Endothelial cell of umbilical vein (primary cell): ENCODE measurements at regions not wholly inside any gene's neighbourhood (a gene's known extent, or its start where the extent isn't known, plus 50 kb on each side); places are given as distances from the start of the nearest gene placed in this dataset.

Experiments
- CTCF ChIP-seq, 2 donors: IDR thresholded peaks; 1 replicate in 1 of 2; 2 replicates in 1 of 2; pipeline ENCODE4 v1.5.1; 2011; ENCODE audit warnings: low read length in 2 of 2, mild to moderate bottlenecking in 2 of 2, moderate library complexity in 2 of 2, control low read depth in 1 of 2, inconsistent platforms in 1 of 2, low read depth in 1 of 2; ENCODE audit not compliant: insufficient read depth in 1 of 2; ENCODE audit errors: extremely low read depth in 1 of 2
- FOS ChIP-seq: IDR thresholded peaks from 2 replicates; pipeline ENCODE4 v1.6.1; 2011; ENCODE audit warnings: mild to moderate bottlenecking, low read length, moderate library complexity, borderline replicate concordance; ENCODE audit not compliant: insufficient read depth

- TF ChIP-seq CTCF (IDR thresholded peaks at IDR 0.05; ENCODE audit: extremely low read depth in 1 of 2, insufficient read depth in 1 of 2, low read depth in 1 of 2, low read length in 2 of 2) (no peak), FOS (no peak)
Measured at GRCh38 chr4:149166876-149167275, 648.8 kb downstream of the IQCM start.
